Muscle layer of duodenum (tissue), 2 donors: ENCODE measurements at regions not wholly inside any gene's neighbourhood (a gene's known extent, or its start where the extent isn't known, plus 50 kb on each side); places are given as distances from the start of the nearest gene placed in this dataset.

Experiments
- H3K27ac ChIP-seq: one replicate; pipeline ENCODE4 v1.7.0; 2013; ENCODE audit warnings: mild to moderate bottlenecking, low read length
- H3K27me3 ChIP-seq: one replicate; pipeline ENCODE4 v1.7.0; 2013; ENCODE audit warnings: low read depth, mild to moderate bottlenecking, control low read depth, low read length
- H3K36me3 ChIP-seq, 2 donors: one replicate each; pipeline ENCODE4 v1.7.0; 2013; ENCODE audit warnings: low read length in 2 of 2, control low read depth in 1 of 2, mild to moderate bottlenecking in 1 of 2; ENCODE audit not compliant: insufficient read depth in 2 of 2, control insufficient read depth in 1 of 2
- H3K4me1 ChIP-seq, 2 donors: one replicate each; pipeline ENCODE4 v1.7.0; 2013; ENCODE audit warnings: low read length in 2 of 2, mild to moderate bottlenecking in 2 of 2, control low read depth in 1 of 2, moderate library complexity in 1 of 2; ENCODE audit not compliant: insufficient read depth in 2 of 2, control insufficient read depth in 1 of 2
- H3K4me3 ChIP-seq, 2 donors: one replicate each; pipeline ENCODE4 v1.7.0; 2013; ENCODE audit warnings: low read length in 2 of 2, low read depth in 1 of 2, mild to moderate bottlenecking in 1 of 2
- H3K9me3 ChIP-seq, 2 donors: one replicate each; pipeline ENCODE4 v1.7.0; 2013; ENCODE audit warnings: low read length in 2 of 2, control low read depth in 1 of 2, mild to moderate bottlenecking in 1 of 2; ENCODE audit not compliant: control insufficient read depth in 1 of 2
- donor health status: healthy.

DNA sequence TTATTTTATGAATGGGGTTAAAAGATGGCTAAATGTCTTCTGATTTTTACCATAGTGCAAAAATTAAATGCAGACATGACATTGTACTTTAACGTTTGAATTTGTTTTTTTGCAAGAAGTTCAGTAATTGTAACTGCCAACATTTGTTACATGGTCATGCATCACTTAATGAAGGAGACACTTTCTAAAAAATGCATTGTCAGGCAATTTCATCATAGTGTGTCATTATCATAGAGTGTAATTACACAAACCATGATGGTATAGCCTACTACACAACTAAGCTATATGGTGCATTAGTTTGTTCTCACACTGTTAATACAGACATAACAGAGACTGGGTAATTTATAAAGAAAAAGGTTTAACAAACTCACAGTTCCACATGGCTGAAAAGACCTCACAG, 50.0 kb upstream of the NAA35 start:
- Histone ChIP-seq H3K4me3 (no peak overlapping the region), H3K27me3 (no peaks in the 10 kb centered on the region), H3K9me3 (no peaks in the 10 kb centered on the region), H3K36me3 (no peaks in the 10 kb centered on the region), H3K27ac (no peak overlapping the region), H3K4me1 (no peaks in the 10 kb centered on the region)
